ENCODE measurements at regions not wholly inside any gene's neighbourhood (a gene's known extent, or its start where the extent isn't known, plus 50 kb on each side); places are given as distances from the start of the nearest gene placed in this dataset.

GRCh38 chr4:187128222-187128621 lies 404.6 kb upstream of the FAT1 start:
- no peak for TF ChIP-seq TAF1 (IDR thresholded peaks at IDR 0.05; ENCODE audit: borderline replicate concordance, insufficient read depth, low read length)
- TF ChIP-seq, protein P1, sequence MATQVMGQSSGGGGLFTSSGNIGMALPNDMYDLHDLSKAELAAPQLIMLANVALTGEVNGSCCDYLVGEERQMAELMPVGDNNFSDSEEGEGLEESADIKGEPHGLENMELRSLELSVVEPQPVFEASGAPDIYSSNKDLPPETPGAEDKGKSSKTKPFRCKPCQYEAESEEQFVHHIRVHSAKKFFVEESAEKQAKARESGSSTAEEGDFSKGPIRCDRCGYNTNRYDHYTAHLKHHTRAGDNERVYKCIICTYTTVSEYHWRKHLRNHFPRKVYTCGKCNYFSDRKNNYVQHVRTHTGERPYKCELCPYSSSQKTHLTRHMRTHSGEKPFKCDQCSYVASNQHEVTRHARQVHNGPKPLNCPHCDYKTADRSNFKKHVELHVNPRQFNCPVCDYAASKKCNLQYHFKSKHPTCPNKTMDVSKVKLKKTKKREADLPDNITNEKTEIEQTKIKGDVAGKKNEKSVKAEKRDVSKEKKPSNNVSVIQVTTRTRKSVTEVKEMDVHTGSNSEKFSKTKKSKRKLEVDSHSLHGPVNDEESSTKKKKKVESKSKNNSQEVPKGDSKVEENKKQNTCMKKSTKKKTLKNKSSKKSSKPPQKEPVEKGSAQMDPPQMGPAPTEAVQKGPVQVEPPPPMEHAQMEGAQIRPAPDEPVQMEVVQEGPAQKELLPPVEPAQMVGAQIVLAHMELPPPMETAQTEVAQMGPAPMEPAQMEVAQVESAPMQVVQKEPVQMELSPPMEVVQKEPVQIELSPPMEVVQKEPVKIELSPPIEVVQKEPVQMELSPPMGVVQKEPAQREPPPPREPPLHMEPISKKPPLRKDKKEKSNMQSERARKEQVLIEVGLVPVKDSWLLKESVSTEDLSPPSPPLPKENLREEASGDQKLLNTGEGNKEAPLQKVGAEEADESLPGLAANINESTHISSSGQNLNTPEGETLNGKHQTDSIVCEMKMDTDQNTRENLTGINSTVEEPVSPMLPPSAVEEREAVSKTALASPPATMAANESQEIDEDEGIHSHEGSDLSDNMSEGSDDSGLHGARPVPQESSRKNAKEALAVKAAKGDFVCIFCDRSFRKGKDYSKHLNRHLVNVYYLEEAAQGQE (IDR thresholded peaks at IDR 0.05; ENCODE audit: insufficient read depth in 1 of 2, low read depth in 2 of 2, low read length in 2 of 2) = no peak
